IPS-18c (cell line): ENCODE measurements at regions not wholly inside any gene's neighbourhood (a gene's known extent, or its start where the extent isn't known, plus 50 kb on each side); places are given as distances from the start of the nearest gene placed in this dataset.
"Not testable (repeated sequence)": the region's sequence is repeated elsewhere in the genome, so short reads cannot be mapped to it uniquely, and the experiment has no call there.

Experiments
- H3K4me3 ChIP-seq: 2 replicates; pipeline ENCODE4 v1.7.0; 2013; ENCODE audit warnings: low read depth, mild to moderate bottlenecking, low read length, moderate library complexity; ENCODE audit not compliant: insufficient read depth
- H3K9me3 ChIP-seq: one replicate; pipeline ENCODE4 v1.6.1; 2013; ENCODE audit warnings: mild to moderate bottlenecking, low read length, moderate library complexity; ENCODE audit not compliant: control insufficient read depth, insufficient read depth

GRCh38 chr3:106116733-106117489 is 248.1 kb upstream of the CBLB start:
- Histone ChIP-seq H3K9me3 (no peaks in the 10 kb centered on the region), H3K4me3 (no peak overlapping the region)

DNA sequence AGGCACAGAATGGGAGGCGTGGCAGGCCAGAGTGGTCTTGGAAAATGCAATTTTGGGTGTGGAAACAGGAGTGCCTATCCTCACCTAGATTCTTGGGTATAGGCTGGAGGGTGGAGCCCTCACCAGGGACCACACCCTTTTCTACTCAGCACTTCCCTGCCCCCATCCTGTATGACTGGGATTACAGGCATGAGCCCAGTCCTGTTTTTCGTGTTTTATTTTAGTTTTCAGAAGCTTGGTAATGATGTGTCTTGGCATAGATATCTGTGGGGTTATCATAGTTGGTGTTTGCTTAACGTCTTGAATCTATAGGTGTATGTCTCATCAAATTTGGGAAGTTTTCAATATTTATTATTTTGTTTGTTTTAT is 248.7 kb upstream of the CBLB start:
- Histone ChIP-seq H3K4me3 (no peak overlapping the region), H3K9me3 (no peaks in the 10 kb centered on the region)

DNA sequence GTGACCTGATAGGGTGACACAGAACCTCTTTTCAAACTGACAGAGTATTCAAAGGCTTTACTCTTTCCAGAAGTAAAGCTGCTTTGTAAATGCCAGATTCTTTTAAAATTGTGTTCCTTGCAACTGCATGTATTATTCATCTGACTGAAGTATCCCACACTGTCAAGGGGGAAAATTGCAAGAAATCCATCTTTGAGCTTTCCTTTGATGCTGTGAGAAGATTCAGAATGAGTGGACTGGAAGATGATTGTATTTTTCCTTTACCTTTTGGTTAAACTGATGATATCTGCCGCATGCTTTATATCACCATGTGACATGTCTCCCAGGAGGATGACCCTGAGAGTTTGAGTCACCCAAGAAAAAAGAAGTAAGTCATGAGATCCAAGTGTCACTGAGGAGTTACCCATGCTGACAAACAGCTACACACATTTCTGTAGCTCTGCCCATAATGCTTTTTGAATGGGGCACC is 250.8 kb upstream of the CBLB start:
- Histone ChIP-seq H3K4me3 (no peak overlapping the region), H3K9me3 (no peaks in the 10 kb centered on the region)

- H3K9me3 ChIP-seq, result no peaks in the 10 kb centered on the region
- no peak overlapping the region for H3K4me3 ChIP-seq
Measured at GRCh38 chr3:106120356-106120755, 251.5 kb upstream of the CBLB start.

DNA sequence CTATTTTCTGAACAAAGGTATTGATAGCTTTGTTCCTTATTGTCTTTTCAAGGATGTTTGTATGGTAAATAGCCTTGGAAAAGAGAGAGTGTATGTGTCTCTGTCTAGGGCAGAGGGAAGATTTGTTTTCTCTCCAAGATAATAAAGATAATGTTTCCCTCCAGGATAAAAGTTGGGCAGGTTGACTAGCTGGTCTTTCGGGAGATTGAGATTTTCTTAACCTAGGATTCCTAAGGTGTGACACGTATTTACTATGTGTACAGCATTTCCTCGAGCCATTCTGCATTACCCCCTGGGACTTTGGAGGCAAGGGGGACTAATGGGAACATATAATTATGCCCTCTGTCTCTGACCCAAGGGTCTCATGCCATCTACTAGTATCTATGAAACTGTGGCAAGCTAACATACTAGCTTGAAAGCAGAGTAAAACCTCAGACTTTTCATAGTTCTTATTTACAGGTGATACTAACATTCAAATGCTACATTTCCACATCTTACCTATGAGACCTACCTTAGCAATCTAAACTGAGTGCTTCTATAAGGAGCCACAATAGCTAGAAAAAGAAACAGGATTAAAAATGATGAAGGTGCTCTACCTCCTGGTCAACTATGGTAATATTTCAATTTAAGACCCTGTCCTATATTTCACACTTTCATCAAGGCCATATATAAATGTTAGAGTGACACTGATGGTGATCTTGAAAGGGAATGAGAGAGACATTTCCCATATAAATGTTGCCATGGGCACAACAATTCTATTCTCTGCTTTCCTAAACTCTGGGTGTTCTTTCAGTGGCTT is 252.9 kb upstream of the CBLB start:
- H3K4me3 ChIP-seq, result no peak overlapping the region
- H3K9me3 ChIP-seq, result no peaks in the 10 kb centered on the region

GRCh38 chr3:106124818-106125217 is 256.0 kb upstream of the CBLB start:
- Histone ChIP-seq H3K9me3 (no peaks in the 10 kb centered on the region), H3K4me3 (no peak overlapping the region)

DNA sequence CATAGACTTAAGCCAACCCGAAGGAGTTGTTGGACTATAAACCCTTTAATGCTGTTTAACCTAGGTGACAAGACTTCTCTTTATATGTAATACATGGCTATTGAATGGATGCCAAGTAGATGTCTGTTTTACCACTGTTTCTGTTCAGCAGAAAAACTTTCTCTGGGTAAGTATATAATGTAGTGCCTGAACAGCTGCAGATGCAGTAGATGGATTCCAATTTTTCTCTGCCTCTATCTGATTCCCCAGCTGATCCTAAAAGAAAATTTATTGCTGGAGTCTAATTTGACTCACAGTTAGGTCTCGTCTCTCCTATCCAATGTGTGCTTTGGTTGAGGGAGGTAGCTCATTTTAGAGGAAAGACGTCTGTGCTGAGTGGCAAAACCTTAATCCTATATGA is 256.5 kb upstream of the CBLB start:
- Histone ChIP-seq H3K9me3 (no peaks in the 10 kb centered on the region), H3K4me3 (no peak overlapping the region)

- H3K4me3 ChIP-seq, result no peak overlapping the region
- no peaks in the 10 kb centered on the region for H3K9me3 ChIP-seq
Measured at GRCh38 chr3:106126067-106126845, 257.4 kb upstream of the CBLB start.

DNA sequence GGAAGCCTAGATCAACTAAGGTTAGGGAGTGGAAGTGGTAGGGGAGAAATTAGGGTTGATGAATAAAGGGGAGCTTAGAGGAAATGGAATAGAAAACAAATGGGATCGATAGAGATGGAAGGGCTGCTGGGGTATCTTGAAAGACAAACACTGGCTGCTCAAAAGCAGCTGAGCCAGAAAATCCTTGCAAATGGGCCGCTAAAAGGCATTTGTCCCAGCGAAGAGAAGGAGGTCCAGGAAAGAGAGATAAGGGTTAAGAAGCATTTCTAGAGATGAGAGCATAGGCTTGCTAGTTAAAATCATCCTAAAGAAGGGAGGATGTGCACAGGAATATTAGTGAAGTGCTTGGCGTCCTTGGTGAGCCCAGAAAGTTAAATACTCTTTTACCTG is 258.0 kb upstream of the CBLB start:
- H3K4me3 ChIP-seq, result no peak overlapping the region
- no peaks in the 10 kb centered on the region for H3K9me3 ChIP-seq

DNA sequence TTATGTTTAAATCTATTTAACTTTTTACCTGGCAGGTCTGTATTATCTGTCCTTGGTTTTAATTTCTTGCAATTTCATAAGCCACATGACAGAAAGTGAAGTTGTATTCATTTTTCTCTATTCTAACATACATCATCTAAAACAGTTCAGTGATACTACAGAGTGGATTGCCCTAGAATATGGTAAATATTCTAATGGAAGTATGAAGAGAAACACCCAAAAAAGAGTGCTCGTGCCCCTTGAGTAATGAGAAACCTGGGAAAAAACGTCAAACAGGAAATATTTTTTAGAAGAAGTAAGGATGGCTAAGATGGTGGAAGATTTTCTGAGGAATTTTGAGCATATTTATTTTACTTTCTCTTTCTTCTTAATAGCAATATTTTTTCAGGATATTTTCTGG is 261.1 kb upstream of the CBLB start:
- Histone ChIP-seq H3K4me3 (no peak overlapping the region), H3K9me3 (no peaks in the 10 kb centered on the region)

GRCh38 chr3:106130384-106131198 is 261.8 kb upstream of the CBLB start:
- Histone ChIP-seq H3K9me3 (no peaks in the 10 kb centered on the region), H3K4me3 (no peak overlapping the region)

DNA sequence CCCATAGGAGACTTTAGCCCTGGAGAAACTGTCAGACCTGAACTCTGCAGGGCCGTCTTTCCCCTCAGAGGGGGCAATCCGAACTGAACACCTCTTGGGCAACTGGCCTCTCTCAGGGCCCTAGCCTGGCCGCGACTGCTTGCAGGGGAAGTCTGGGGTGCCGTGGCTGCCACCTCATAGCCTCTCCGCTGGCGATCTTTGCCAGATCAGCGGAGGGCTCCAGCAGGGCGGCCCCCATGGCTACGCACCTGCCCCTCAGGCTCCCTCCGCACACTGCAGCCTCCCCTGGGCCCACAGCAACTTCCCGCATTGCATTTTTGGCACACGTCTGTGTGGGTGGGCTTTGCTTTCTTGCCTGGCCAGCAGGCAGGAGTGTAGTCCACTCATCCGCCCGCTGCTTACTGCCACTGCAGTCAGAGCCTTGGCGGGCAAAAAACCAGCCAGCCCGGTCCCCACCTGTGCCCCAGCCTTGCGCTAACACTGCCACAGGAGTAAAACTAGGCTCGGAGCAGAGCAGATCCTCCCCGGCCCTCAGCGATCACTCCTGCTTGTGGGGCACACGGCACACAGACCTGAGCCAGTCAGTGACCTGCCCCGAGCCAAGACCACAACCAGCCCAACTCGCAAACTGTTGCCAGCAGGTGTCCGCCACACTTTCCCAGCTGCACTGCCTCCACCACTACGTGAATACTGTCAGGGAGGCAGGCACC is 266.8 kb upstream of the CBLB start:
- Histone ChIP-seq H3K4me3 (no peak overlapping the region), H3K9me3 (no peaks in the 10 kb centered on the region)

DNA sequence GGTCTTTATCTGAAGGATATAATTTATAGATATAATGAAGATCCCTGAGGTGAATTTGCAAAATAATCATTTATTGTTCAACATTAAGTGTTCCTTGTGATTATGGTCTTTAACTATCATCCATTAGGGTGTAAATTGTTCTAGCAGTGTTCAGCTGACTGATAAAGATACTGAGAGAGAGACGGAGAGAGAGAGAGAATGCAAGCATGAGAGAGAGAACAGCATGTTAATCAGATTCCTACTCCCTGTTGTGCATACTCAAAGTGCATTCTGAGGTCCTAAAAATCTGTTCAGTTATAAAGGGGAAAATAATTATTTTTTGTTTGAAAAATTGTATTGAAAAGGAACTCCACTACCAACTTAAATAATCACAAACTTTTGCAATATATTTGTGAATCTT is 271.0 kb upstream of the CBLB start:
- Histone ChIP-seq H3K9me3 (no peaks in the 10 kb centered on the region), H3K4me3 (no peak overlapping the region)

DNA sequence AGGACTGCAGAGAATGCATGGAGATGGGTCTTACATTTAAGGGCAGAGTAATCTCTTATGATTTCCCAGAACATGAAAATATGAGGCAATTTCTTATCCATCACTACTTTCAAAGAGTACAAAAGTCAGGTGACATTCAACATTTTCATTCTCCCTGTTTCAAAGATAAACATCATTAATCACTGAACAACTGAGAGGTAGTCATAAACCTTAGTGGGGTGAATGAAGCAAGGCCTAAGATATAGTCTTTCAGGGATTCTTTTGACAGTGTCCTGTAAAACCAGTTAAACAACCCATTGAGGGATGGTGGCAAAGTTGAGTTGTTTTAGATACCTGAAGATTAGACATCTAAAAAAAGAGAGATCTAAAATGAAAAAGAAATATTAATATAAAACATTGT is 271.6 kb upstream of the CBLB start:
- Histone ChIP-seq H3K9me3 (no peaks in the 10 kb centered on the region), H3K4me3 (no peak overlapping the region)

DNA sequence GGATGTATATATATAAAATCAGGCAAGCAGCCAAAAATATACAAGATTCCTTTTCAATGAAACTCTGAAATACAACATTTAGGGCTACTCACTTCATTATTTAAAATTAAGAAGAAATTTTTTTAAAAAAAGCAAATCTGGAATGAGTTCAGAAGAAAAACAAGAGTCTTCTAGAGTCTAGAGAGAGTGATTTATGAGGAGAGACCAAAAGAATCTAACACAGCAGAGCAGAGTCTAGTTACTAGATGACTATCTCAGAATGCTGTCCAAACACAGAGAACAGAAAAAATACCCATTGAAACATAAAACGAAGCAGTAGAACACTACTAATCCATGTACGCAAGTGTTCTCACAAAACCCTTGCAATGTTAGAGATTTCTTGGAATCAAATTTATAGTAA is 275.2 kb upstream of the CBLB start:
- Histone ChIP-seq H3K4me3 (no peak overlapping the region), H3K9me3 (no peaks in the 10 kb centered on the region)

- not testable (repeated sequence) for H3K4me3 ChIP-seq, H3K9me3 ChIP-seq
Measured at GRCh38 chr3:106148440-106149082, 279.7 kb upstream of the CBLB start.
